H9 (cell line): ENCODE measurements at regions not wholly inside any gene's neighbourhood (a gene's known extent, or its start where the extent isn't known, plus 50 kb on each side); places are given as distances from the start of the nearest gene placed in this dataset.

Source experiments
- DNase-seq: peaks from one replicate; pipeline ENCODE4 v3.0.0-alpha.2; 2017
- H2AFZ ChIP-seq: one replicate; pipeline ENCODE4 v1.6.1; 2013; ENCODE audit warnings: mild to moderate bottlenecking, low read length, control low read depth, moderate library complexity
- H2AK5ac ChIP-seq: 2 replicates; pipeline ENCODE4 v1.6.1; 2013; ENCODE audit warnings: low read length, control low read depth, mixed read lengths; ENCODE audit not compliant: insufficient read length
- H2BK120ac ChIP-seq: one replicate; pipeline ENCODE4 v1.6.1; 2013; ENCODE audit warnings: low read depth, mild to moderate bottlenecking, low read length, control low read depth, inconsistent platforms; ENCODE audit not compliant: poor library complexity, severe bottlenecking
- H2BK12ac ChIP-seq: 2 replicates; pipeline ENCODE4 v1.6.1; 2013; ENCODE audit warnings: low read length, control low read depth, mixed read lengths, low read depth; ENCODE audit not compliant: insufficient read length
- H2BK15ac ChIP-seq: 2 replicates; pipeline ENCODE4 v1.6.1; 2013; ENCODE audit warnings: low read depth, low read length, control low read depth
- H2BK20ac ChIP-seq: one replicate; pipeline ENCODE4 v1.6.1; 2013; ENCODE audit warnings: low read depth, mild to moderate bottlenecking, low read length, control low read depth, inconsistent platforms; ENCODE audit not compliant: poor library complexity, severe bottlenecking
- H2BK5ac ChIP-seq: 2 replicates; pipeline ENCODE4 v1.6.1; 2013; ENCODE audit warnings: low read length, control low read depth, mixed read lengths; ENCODE audit not compliant: insufficient read length
- H3K14ac ChIP-seq: 2 replicates; pipeline ENCODE4 v1.6.1; 2013; ENCODE audit warnings: low read length, control low read depth; ENCODE audit not compliant: insufficient read depth
- H3K18ac ChIP-seq: 2 replicates; pipeline ENCODE4 v1.6.1; 2013; ENCODE audit warnings: low read depth, mild to moderate bottlenecking, mixed read lengths, low read length, control low read depth; ENCODE audit not compliant: insufficient read length
- H3K23ac ChIP-seq: 2 replicates; pipeline ENCODE4 v1.6.1; 2013; ENCODE audit warnings: low read length, control low read depth, mixed read lengths, low read depth; ENCODE audit not compliant: insufficient read length
- H3K23me2 ChIP-seq: 2 replicates; pipeline ENCODE4 v1.6.1; 2013; ENCODE audit warnings: low read depth, mild to moderate bottlenecking, mixed read lengths, low read length, control low read depth; ENCODE audit not compliant: insufficient read length, poor library complexity, severe bottlenecking
- H3K27ac ChIP-seq: 2 replicates; pipeline ENCODE4 v1.5.1; 2013; ENCODE audit warnings: low read length, control low read depth, mixed read lengths, low read depth; ENCODE audit not compliant: insufficient read length
- H3K27me3 ChIP-seq: 2 replicates; pipeline ENCODE4 v1.6.1; 2013; ENCODE audit warnings: low read length, control low read depth, inconsistent platforms; ENCODE audit not compliant: insufficient read depth
- H3K4ac ChIP-seq: 2 replicates; pipeline ENCODE4 v1.6.1; 2013; ENCODE audit warnings: low read depth, mild to moderate bottlenecking, control low read depth, inconsistent platforms, low read length, moderate library complexity
- H3K4me1 ChIP-seq: 2 replicates; pipeline ENCODE4 v1.6.1; 2013; ENCODE audit warnings: low read length, control low read depth, inconsistent platforms; ENCODE audit not compliant: insufficient read depth
- H3K4me2 ChIP-seq: 2 replicates; pipeline ENCODE4 v1.6.1; 2013; ENCODE audit warnings: low read length, control low read depth, mixed read lengths; ENCODE audit not compliant: insufficient read length, insufficient read depth
- H3K56ac ChIP-seq: 2 replicates; pipeline ENCODE4 v1.6.1; 2013; ENCODE audit warnings: low read depth, mild to moderate bottlenecking, mixed read lengths, low read length, control low read depth; ENCODE audit not compliant: insufficient read length
- H3K79me1 ChIP-seq: 2 replicates; pipeline ENCODE4 v1.6.1; 2013; ENCODE audit warnings: low read depth, mild to moderate bottlenecking, moderate library complexity, low read length, control low read depth, inconsistent platforms; ENCODE audit not compliant: insufficient read depth, poor library complexity, severe bottlenecking
- H3K79me2 ChIP-seq: 2 replicates; pipeline ENCODE4 v1.6.1; 2013; ENCODE audit warnings: low read length, control low read depth, inconsistent platforms; ENCODE audit not compliant: insufficient read depth
- H3K9ac ChIP-seq: 2 replicates; pipeline ENCODE4 v1.6.1; 2013; ENCODE audit warnings: low read length, control low read depth, mixed read lengths; ENCODE audit not compliant: insufficient read length; ENCODE audit errors: extremely low read depth
- H3K9me3 ChIP-seq: one replicate; pipeline ENCODE4 v1.6.1; 2013; ENCODE audit warnings: low read depth, low read length, inconsistent platforms; ENCODE audit not compliant: control insufficient read depth
- H3T11ph ChIP-seq: one replicate; pipeline ENCODE4 v1.6.1; 2013; ENCODE audit warnings: mild to moderate bottlenecking, low read length, control low read depth, inconsistent platforms
- H4K20me1 ChIP-seq: one replicate; pipeline ENCODE4 v1.6.1; 2013; ENCODE audit not compliant: control insufficient read depth, insufficient read length, insufficient read depth
- H4K5ac ChIP-seq: 2 replicates; pipeline ENCODE4 v1.6.1; 2013; ENCODE audit warnings: low read depth, mild to moderate bottlenecking, mixed read lengths, low read length, control low read depth; ENCODE audit not compliant: insufficient read length
- H4K8ac ChIP-seq: replicated peaks from 2 replicates; pipeline ENCODE4 v1.6.1; 2013; ENCODE audit warnings: low read length, control low read depth, mixed read lengths, low read depth; ENCODE audit not compliant: insufficient read length
- H4K91ac ChIP-seq: 2 replicates; pipeline ENCODE4 v1.6.1; 2013; ENCODE audit warnings: low read depth, mild to moderate bottlenecking, moderate library complexity, mixed read lengths, low read length, control low read depth; ENCODE audit not compliant: insufficient read length
- H3K27ac Mint-ChIP-seq, 3 experiments: 2 replicates in 2 of 3; 3 replicates in 1 of 3; pipeline ENCODE4 v1.8.0; 2020 to 2021; ENCODE audit warnings: mixed read lengths in 3 of 3, mild to moderate bottlenecking in 1 of 3, moderate library complexity in 1 of 3
- H3K27me3 Mint-ChIP-seq: 2 replicates; pipeline ENCODE4 v1.8.0; 2021; ENCODE audit warnings: low read depth, mild to moderate bottlenecking, moderate library complexity, mixed read lengths
- H3K36me3 Mint-ChIP-seq, 3 experiments: 2 replicates in 2 of 3; 3 replicates in 1 of 3; pipeline ENCODE4 v1.8.0; 2020 to 2021; ENCODE audit warnings: low read depth in 3 of 3, mixed read lengths in 3 of 3; ENCODE audit not compliant: insufficient read depth in 1 of 3
- H3K4me1 Mint-ChIP-seq, 2 experiments: 2 replicates each; pipeline ENCODE4 v1.8.0; 2020; ENCODE audit warnings: mixed read lengths in 2 of 2
- H3K4me3 Mint-ChIP-seq, 2 experiments: 2 replicates in 1 of 2; 3 replicates in 1 of 2; pipeline ENCODE4 v1.8.0; 2020 to 2021; ENCODE audit warnings: mild to moderate bottlenecking in 2 of 2, mixed read lengths in 2 of 2, moderate library complexity in 1 of 2
- H3K9me3 Mint-ChIP-seq, 2 experiments: 2 replicates in 1 of 2; 3 replicates in 1 of 2; pipeline ENCODE4 v1.8.0; 2020; ENCODE audit warnings: mild to moderate bottlenecking in 2 of 2, mixed read lengths in 2 of 2, moderate library complexity in 1 of 2
- WGBS: extraction: QIAGEN DNeasy Blood & Tissue Kit; methylation state at CpG from one replicate; pipeline ENCODE4 v1.1.7; 2013; ENCODE audit warnings: missing lambda C conversion rate, low lambda C conversion rate, mixed read lengths; ENCODE audit not compliant: insufficient read length; ENCODE audit errors: extremely low coverage; 5-methylcytosine and 5-hydroxymethylcytosine counted together
- TF ChIP-seq, protein P1 (sequence below): fragments of 200-600 bp; sonication (generic); conservative IDR thresholded peaks from 3 replicates; pipeline ENCODE4 v1.8.0; 2021; ENCODE audit warnings: antibody characterized with exemption, mild to moderate bottlenecking

GRCh38 chr10:78584266-78584665, 484.5 kb upstream of the ZMIZ1 start:
- no peak overlapping the region for H2AK5ac ChIP-seq
- H3K23me2 ChIP-seq: no peaks in the 10 kb centered on the region
- H3K9me3 ChIP-seq: no peaks in the 10 kb centered on the region
- H3K4me3 Mint-ChIP-seq: no peak overlapping the region
- H3K18ac ChIP-seq: peak overlapping the region; percentile 46
- H3T11ph ChIP-seq: no peak overlapping the region
- H3K4ac ChIP-seq: no peak overlapping the region
- no peak overlapping the region for H3K14ac ChIP-seq
- no peaks in the 10 kb centered on the region for H3K9me3 Mint-ChIP-seq
- H2AFZ ChIP-seq: no peak overlapping the region
- no peak overlapping the region for H2BK120ac ChIP-seq
- H2BK20ac ChIP-seq: no peak overlapping the region
- H2BK12ac ChIP-seq: no peak overlapping the region
- WGBS: no CpG with 5 or more reads among the region's 4 CpGs
- H4K20me1 ChIP-seq: no peaks in the 10 kb centered on the region
- no peak overlapping the region for H4K5ac ChIP-seq
- H4K8ac ChIP-seq: no peak overlapping the region
- no peak overlapping the region for H3K27ac ChIP-seq
- H3K27me3 Mint-ChIP-seq: peaks cover 3% of the 10 kb centered on the region; the same call in 1 of the 2 replicates
- peaks cover 3 to 10% of the 10 kb centered on the region in 2 experiments; a peak in 3 of 4 replicates for H3K4me1 Mint-ChIP-seq
- H3K56ac ChIP-seq: no peak overlapping the region
- TF ChIP-seq, protein P1, sequence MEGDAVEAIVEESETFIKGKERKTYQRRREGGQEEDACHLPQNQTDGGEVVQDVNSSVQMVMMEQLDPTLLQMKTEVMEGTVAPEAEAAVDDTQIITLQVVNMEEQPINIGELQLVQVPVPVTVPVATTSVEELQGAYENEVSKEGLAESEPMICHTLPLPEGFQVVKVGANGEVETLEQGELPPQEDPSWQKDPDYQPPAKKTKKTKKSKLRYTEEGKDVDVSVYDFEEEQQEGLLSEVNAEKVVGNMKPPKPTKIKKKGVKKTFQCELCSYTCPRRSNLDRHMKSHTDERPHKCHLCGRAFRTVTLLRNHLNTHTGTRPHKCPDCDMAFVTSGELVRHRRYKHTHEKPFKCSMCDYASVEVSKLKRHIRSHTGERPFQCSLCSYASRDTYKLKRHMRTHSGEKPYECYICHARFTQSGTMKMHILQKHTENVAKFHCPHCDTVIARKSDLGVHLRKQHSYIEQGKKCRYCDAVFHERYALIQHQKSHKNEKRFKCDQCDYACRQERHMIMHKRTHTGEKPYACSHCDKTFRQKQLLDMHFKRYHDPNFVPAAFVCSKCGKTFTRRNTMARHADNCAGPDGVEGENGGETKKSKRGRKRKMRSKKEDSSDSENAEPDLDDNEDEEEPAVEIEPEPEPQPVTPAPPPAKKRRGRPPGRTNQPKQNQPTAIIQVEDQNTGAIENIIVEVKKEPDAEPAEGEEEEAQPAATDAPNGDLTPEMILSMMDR: no peak
- H3K23ac ChIP-seq: no peak overlapping the region
- H3K27me3 ChIP-seq: no peaks in the 10 kb centered on the region
- no peaks in the 10 kb centered on the region for H3K79me2 ChIP-seq
- H3K27ac Mint-ChIP-seq: no peak overlapping the region
- H3K79me1 ChIP-seq: no peaks in the 10 kb centered on the region
- no peaks in the 10 kb centered on the region for H3K36me3 Mint-ChIP-seq
- no peak overlapping the region for H3K4me2 ChIP-seq
- no peaks in the 10 kb centered on the region for H3K4me1 ChIP-seq
- H2BK15ac ChIP-seq: no peak overlapping the region
- no peak overlapping the region for H3K9ac ChIP-seq
- H2BK5ac ChIP-seq: no peak overlapping the region
- H4K91ac ChIP-seq: no peak overlapping the region
- peak; percentile 18 for DNase-seq
